ENCODE measurements at regions not wholly inside any gene's neighbourhood (a gene's known extent, or its start where the extent isn't known, plus 50 kb on each side); places are given as distances from the start of the nearest gene placed in this dataset.

DNA sequence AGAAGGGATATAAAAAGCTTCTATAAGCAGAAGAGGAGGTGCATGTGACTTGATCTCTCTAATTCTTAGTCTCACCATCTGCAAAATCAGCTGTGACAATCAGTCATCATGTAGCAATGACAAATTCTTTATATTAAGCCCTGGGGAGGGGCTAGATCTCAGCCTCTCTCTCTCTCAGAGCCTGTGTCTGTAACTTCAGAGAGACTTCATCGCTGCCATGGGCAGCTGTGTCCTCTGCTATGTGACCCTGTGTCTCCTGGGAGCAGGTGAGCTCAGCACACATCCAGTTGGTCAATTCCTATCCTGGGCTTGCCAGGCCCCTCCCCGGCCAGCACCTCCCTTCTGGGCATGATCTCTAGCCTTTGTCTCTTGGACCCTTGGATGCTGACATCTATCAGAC is 109.6 kb downstream of the ANKRD18B start:
- TF ChIP-seq ZNF8 (CRISPR knock-in tag; IDR thresholded peaks at IDR 0.05) (no peak), ZFP3 (CRISPR knock-in tag; IDR thresholded peaks at IDR 0.05) (no peak), ZC3H10 (CRISPR knock-in tag; IDR thresholded peaks at IDR 0.05) (no peak), BACH2 (CRISPR knock-in tag; IDR thresholded peaks at IDR 0.05; ENCODE audit: borderline replicate concordance) (no peak), ZNF70 (CRISPR knock-in tag; IDR thresholded peaks at IDR 0.05) (no peak), ISL1 (CRISPR knock-in tag; IDR thresholded peaks at IDR 0.05) (no peak), ZNF565 (CRISPR knock-in tag; conservative IDR thresholded peaks at IDR 0.05; ENCODE audit: low read depth) (no peak), TCF4 (CRISPR knock-in tag; IDR thresholded peaks at IDR 0.05; ENCODE audit: borderline replicate concordance) (no peak), CSDC2 (CRISPR knock-in tag; IDR thresholded peaks at IDR 0.05) (no peak), PPARA (CRISPR knock-in tag; IDR thresholded peaks at IDR 0.05; ENCODE audit: borderline replicate concordance) (no peak), ARNTL (CRISPR knock-in tag; IDR thresholded peaks at IDR 0.05; ENCODE audit: borderline replicate concordance, low read depth) (no peak), ZFP30 (CRISPR knock-in tag; IDR thresholded peaks at IDR 0.05) (no peak), GLIS3 (CRISPR knock-in tag; IDR thresholded peaks at IDR 0.05) (no peak), OSR1 (CRISPR knock-in tag; IDR thresholded peaks at IDR 0.05) (no peak)
- TF ChIP-seq, protein P1, sequence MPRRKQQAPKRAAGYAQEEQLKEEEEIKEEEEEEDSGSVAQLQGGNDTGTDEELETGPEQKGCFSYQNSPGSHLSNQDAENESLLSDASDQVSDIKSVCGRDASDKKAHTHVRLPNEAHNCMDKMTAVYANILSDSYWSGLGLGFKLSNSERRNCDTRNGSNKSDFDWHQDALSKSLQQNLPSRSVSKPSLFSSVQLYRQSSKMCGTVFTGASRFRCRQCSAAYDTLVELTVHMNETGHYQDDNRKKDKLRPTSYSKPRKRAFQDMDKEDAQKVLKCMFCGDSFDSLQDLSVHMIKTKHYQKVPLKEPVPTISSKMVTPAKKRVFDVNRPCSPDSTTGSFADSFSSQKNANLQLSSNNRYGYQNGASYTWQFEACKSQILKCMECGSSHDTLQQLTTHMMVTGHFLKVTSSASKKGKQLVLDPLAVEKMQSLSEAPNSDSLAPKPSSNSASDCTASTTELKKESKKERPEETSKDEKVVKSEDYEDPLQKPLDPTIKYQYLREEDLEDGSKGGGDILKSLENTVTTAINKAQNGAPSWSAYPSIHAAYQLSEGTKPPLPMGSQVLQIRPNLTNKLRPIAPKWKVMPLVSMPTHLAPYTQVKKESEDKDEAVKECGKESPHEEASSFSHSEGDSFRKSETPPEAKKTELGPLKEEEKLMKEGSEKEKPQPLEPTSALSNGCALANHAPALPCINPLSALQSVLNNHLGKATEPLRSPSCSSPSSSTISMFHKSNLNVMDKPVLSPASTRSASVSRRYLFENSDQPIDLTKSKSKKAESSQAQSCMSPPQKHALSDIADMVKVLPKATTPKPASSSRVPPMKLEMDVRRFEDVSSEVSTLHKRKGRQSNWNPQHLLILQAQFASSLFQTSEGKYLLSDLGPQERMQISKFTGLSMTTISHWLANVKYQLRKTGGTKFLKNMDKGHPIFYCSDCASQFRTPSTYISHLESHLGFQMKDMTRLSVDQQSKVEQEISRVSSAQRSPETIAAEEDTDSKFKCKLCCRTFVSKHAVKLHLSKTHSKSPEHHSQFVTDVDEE (CRISPR knock-in tag; IDR thresholded peaks at IDR 0.05) = no peak
- TF ChIP-seq, protein P2, sequence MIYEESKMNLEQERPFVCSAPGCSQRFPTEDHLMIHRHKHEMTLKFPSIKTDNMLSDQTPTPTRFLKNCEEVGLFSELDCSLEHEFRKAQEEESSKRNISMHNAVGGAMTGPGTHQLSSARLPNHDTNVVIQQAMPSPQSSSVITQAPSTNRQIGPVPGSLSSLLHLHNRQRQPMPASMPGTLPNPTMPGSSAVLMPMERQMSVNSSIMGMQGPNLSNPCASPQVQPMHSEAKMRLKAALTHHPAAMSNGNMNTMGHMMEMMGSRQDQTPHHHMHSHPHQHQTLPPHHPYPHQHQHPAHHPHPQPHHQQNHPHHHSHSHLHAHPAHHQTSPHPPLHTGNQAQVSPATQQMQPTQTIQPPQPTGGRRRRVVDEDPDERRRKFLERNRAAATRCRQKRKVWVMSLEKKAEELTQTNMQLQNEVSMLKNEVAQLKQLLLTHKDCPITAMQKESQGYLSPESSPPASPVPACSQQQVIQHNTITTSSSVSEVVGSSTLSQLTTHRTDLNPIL (CRISPR knock-in tag; IDR thresholded peaks at IDR 0.05; ENCODE audit: low read depth) = no peak
- TF ChIP-seq, protein P3, sequence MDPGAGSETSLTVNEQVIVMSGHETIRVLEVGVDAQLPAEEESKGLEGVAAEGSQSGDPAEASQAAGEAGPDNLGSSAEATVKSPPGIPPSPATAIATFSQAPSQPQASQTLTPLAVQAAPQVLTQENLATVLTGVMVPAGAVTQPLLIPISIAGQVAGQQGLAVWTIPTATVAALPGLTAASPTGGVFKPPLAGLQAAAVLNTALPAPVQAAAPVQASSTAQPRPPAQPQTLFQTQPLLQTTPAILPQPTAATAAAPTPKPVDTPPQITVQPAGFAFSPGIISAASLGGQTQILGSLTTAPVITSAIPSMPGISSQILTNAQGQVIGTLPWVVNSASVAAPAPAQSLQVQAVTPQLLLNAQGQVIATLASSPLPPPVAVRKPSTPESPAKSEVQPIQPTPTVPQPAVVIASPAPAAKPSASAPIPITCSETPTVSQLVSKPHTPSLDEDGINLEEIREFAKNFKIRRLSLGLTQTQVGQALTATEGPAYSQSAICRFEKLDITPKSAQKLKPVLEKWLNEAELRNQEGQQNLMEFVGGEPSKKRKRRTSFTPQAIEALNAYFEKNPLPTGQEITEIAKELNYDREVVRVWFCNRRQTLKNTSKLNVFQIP (CRISPR knock-in tag; IDR thresholded peaks at IDR 0.05; ENCODE audit: borderline replicate concordance, low read depth) = no peak
- TF ChIP-seq, protein P4, sequence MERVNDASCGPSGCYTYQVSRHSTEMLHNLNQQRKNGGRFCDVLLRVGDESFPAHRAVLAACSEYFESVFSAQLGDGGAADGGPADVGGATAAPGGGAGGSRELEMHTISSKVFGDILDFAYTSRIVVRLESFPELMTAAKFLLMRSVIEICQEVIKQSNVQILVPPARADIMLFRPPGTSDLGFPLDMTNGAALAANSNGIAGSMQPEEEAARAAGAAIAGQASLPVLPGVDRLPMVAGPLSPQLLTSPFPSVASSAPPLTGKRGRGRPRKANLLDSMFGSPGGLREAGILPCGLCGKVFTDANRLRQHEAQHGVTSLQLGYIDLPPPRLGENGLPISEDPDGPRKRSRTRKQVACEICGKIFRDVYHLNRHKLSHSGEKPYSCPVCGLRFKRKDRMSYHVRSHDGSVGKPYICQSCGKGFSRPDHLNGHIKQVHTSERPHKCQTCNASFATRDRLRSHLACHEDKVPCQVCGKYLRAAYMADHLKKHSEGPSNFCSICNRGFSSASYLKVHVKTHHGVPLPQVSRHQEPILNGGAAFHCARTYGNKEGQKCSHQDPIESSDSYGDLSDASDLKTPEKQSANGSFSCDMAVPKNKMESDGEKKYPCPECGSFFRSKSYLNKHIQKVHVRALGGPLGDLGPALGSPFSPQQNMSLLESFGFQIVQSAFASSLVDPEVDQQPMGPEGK (CRISPR knock-in tag; IDR thresholded peaks at IDR 0.05; ENCODE audit: borderline replicate concordance) = no peak
- ATAC-seq = no peak

DNA sequence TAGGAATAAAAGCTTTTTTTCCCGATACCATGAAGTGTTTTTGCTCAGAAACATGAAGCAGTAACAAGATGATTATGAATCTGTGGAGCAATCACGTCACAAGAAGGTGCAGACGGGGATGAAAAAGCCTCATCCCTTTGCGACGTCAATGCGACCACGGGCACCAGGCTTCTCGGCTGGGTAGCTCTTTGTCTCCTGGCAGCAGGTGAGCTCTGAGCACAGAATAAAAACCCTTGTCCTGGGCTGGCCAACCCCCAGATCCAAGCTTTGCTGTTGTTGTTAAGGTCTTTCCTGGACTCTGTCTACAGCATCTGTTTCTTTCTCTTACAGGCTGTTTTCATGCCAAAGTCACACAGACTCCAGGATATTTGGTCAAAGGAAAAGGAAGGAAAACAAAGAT is 113.8 kb downstream of the ANKRD18B start:
- TF ChIP-seq OSR1 (CRISPR knock-in tag; IDR thresholded peaks at IDR 0.05) = no peak
- no peak for TF ChIP-seq ARNTL (CRISPR knock-in tag; IDR thresholded peaks at IDR 0.05; ENCODE audit: borderline replicate concordance, low read depth)
- TF ChIP-seq TCF4 (CRISPR knock-in tag; IDR thresholded peaks at IDR 0.05; ENCODE audit: borderline replicate concordance) = no peak
- TF ChIP-seq RARB (CRISPR knock-in tag; IDR thresholded peaks at IDR 0.05) = no peak
- TF ChIP-seq ISL1 (CRISPR knock-in tag; IDR thresholded peaks at IDR 0.05) = no peak
- TF ChIP-seq CSDC2 (CRISPR knock-in tag; IDR thresholded peaks at IDR 0.05) = no peak
- no peak for TF ChIP-seq ESRRG (CRISPR knock-in tag; IDR thresholded peaks at IDR 0.05)
- no peak for TF ChIP-seq GLIS3 (CRISPR knock-in tag; IDR thresholded peaks at IDR 0.05)
- no peak for TF ChIP-seq TOX (CRISPR knock-in tag; IDR thresholded peaks at IDR 0.05; ENCODE audit: borderline replicate concordance)
- TF ChIP-seq ZNF8 (CRISPR knock-in tag; IDR thresholded peaks at IDR 0.05) = no peak
- no peak for TF ChIP-seq ZC3H10 (CRISPR knock-in tag; IDR thresholded peaks at IDR 0.05)
- no peak for TF ChIP-seq ZNF70 (CRISPR knock-in tag; IDR thresholded peaks at IDR 0.05)
- no peak for TF ChIP-seq ZFP30 (CRISPR knock-in tag; IDR thresholded peaks at IDR 0.05)
- TF ChIP-seq, protein P3 (CRISPR knock-in tag; IDR thresholded peaks at IDR 0.05; ENCODE audit: borderline replicate concordance, low read depth) = no peak
- no peak for TF ChIP-seq ZNF565 (CRISPR knock-in tag; conservative IDR thresholded peaks at IDR 0.05; ENCODE audit: low read depth)
- no peak for ATAC-seq

Measured in SK-N-SH treated with all-trans-retinoic acid at 6 μM for 48 hours (cell line).